ENCODE measurements at regions not wholly inside any gene's neighbourhood (a gene's known extent, or its start where the extent isn't known, plus 50 kb on each side); places are given as distances from the start of the nearest gene placed in this dataset.

DNA sequence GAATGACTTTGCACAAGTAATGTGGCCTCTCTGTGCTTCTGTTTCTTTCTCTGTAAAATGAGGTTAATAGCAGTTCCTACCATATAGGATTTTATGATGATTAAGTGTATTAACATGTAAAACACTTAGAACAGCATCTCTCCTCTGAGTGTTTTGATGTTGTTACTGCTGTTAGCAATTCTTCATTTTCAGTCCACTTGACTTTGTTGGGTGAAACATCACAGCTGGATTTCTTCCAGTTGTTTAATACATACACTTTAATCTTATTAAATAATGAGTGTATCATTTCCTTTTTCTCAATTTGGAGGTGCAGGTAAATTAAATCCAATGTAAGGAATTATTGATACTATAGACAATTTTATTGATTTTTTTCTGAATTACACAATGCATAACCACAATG, 113.6 kb downstream of the KDR start:
- Histone ChIP-seq H3K4me3 (ENCODE audit: insufficient read depth, low read length) (no peak overlapping the region), H3K79me2 (ENCODE audit: insufficient read depth, low read length) (no peaks in the 10 kb centered on the region), H4K20me1 (ENCODE audit: insufficient read depth, low read length) (no peaks in the 10 kb centered on the region), H3K4me2 (ENCODE audit: insufficient read depth, low read length) (no peak overlapping the region), H3K36me3 (ENCODE audit: insufficient read depth, low read length) (no peaks in the 10 kb centered on the region), H2AFZ (ENCODE audit: low read length) (no peak overlapping the region), H3K4me1 (ENCODE audit: insufficient read depth, low read length) (no peaks in the 10 kb centered on the region), H3K27me3 (ENCODE audit: insufficient read depth, low read length) (peaks cover 2% of the 10 kb centered on the region), H3K9me3 (ENCODE audit: low read depth, low read length) (no peaks in the 10 kb centered on the region), H3K27ac (ENCODE audit: low read depth, low read length) (no peak overlapping the region)
- TF ChIP-seq, protein P1, sequence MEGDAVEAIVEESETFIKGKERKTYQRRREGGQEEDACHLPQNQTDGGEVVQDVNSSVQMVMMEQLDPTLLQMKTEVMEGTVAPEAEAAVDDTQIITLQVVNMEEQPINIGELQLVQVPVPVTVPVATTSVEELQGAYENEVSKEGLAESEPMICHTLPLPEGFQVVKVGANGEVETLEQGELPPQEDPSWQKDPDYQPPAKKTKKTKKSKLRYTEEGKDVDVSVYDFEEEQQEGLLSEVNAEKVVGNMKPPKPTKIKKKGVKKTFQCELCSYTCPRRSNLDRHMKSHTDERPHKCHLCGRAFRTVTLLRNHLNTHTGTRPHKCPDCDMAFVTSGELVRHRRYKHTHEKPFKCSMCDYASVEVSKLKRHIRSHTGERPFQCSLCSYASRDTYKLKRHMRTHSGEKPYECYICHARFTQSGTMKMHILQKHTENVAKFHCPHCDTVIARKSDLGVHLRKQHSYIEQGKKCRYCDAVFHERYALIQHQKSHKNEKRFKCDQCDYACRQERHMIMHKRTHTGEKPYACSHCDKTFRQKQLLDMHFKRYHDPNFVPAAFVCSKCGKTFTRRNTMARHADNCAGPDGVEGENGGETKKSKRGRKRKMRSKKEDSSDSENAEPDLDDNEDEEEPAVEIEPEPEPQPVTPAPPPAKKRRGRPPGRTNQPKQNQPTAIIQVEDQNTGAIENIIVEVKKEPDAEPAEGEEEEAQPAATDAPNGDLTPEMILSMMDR (IDR thresholded peaks at IDR 0.05; ENCODE audit: extremely low read depth, low read depth, low read length), result no peak
- DNase-seq (ENCODE audit: insufficient read length, low spot score, missing footprints), result peak; percentile 43

DNA sequence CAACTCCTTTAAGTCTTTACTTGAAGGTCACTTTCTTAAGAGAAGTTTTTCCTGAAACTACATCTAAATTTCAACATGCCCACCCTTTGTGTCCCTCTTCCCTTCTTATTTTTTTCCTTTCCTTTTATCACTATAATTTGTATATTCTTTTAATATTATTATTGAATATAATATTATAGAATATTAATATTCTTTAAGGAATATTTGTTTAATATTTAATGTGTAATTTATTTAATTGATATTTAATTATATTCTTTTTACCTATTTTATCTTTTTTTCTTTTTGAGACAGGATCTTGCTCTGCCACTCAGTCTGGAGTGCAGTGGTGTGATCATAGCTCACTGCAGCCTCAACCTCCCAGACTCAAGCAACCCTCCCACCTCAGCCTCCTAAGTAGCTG, 114.8 kb downstream of the KDR start:
- TF ChIP-seq, protein P1 (IDR thresholded peaks at IDR 0.05; ENCODE audit: extremely low read depth, low read depth, low read length), result no peak
- H4K20me1 ChIP-seq (ENCODE audit: insufficient read depth, low read length), result no peaks in the 10 kb centered on the region
- no peaks in the 10 kb centered on the region for H3K9me3 ChIP-seq (ENCODE audit: low read depth, low read length)

DNA sequence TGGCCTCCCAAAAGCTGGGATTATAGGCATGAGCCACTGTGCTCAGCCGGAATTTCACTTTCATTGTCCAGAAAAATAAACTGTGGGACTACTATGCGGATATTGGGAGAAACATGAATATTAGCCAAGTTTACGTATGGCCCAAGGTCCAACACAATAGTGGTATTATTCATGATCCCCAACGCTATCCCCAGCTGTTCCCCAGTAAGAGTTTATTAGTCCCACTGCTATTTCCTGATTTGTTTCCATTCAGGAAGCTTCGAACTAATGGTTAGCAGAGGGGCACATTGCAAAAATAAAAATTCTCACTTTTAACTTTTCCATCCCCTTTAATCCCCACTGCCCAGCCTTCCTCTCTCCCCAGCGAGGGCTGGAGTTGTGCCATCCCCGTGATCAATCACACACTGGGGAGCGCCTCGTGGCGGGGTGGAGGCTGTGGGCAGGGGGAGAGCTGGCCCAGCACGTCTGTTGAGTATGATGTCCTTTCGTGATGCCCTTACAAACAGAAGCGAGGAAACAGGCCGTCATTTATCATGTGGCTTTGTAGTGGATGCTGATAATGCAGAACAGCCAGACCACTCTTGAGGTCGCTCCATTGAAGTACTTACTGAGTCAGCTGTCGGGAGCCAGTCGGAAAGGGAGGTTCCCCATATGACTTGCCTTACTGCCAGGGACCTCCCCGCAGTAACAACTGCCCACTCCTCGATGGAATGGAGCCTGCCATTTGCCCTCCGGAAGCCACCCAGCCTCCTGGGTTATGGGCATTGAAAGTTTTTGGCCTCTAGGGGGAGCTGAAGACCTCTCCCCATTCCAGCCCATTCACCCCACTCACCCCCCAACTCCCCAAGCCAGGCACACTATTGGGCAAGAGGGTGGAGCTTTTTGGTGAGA, 117.0 kb downstream of the KDR start:
- no peaks in the 10 kb centered on the region for H3K4me1 ChIP-seq (ENCODE audit: insufficient read depth, low read length)
- no peak overlapping the region for H2AFZ ChIP-seq (ENCODE audit: low read length)
- H3K9me3 ChIP-seq (ENCODE audit: low read depth, low read length), result no peaks in the 10 kb centered on the region
- H3K4me2 ChIP-seq (ENCODE audit: insufficient read depth, low read length), result no peak overlapping the region
- no peaks in the 10 kb centered on the region for H3K36me3 ChIP-seq (ENCODE audit: insufficient read depth, low read length)
- H3K27me3 ChIP-seq (ENCODE audit: insufficient read depth, low read length), result peaks cover 4% of the 10 kb centered on the region
- no peak overlapping the region for H3K4me3 ChIP-seq (ENCODE audit: insufficient read depth, low read length)
- H3K79me2 ChIP-seq (ENCODE audit: insufficient read depth, low read length), result no peaks in the 10 kb centered on the region
- H4K20me1 ChIP-seq (ENCODE audit: insufficient read depth, low read length), result no peaks in the 10 kb centered on the region
- no peak overlapping the region for H3K27ac ChIP-seq (ENCODE audit: low read depth, low read length)
- TF ChIP-seq, protein P1 (IDR thresholded peaks at IDR 0.05; ENCODE audit: extremely low read depth, low read depth, low read length), result peak; percentile 51
- no peak for DNase-seq (ENCODE audit: insufficient read length, low spot score, missing footprints)

More for the DNA sequence above, 114.8 kb downstream of the KDR start:
- H3K36me3 ChIP-seq (ENCODE audit: insufficient read depth, low read length), result no peaks in the 10 kb centered on the region
- H3K79me2 ChIP-seq (ENCODE audit: insufficient read depth, low read length), result no peaks in the 10 kb centered on the region
- peaks cover 2% of the 10 kb centered on the region for H3K27me3 ChIP-seq (ENCODE audit: insufficient read depth, low read length)
- H3K4me2 ChIP-seq (ENCODE audit: insufficient read depth, low read length), result no peak overlapping the region
- H3K4me1 ChIP-seq (ENCODE audit: insufficient read depth, low read length), result no peaks in the 10 kb centered on the region
- H2AFZ ChIP-seq (ENCODE audit: low read length), result no peak overlapping the region
- H3K4me3 ChIP-seq (ENCODE audit: insufficient read depth, low read length), result no peak overlapping the region
- H3K27ac ChIP-seq (ENCODE audit: low read depth, low read length), result no peak overlapping the region
- DNase-seq (ENCODE audit: insufficient read length, low spot score, missing footprints), result no peak

DNA sequence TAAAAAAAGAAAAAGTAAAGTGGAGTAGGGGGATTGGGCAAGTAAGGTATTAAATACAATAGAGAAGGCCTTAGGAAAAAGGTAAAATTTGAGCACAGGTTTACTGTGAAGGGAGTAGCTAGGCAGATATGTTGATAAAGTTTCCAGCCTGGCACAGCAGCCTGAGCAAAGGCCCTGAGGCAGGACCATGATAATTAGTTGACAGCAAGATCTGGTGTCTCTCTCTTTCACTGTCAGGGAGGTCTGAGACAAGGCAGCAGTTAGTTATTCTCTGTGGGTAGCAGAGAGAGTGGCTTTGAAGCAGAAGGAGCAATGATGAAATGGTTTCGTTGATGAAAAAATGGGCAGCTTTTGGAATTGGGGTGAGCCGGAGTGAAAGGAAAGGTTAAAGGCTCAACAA, 119.5 kb downstream of the KDR start:
- Histone ChIP-seq H3K27ac (ENCODE audit: low read depth, low read length) (no peak overlapping the region), H3K27me3 (ENCODE audit: insufficient read depth, low read length) (peaks cover 7% of the 10 kb centered on the region), H3K4me1 (ENCODE audit: insufficient read depth, low read length) (no peaks in the 10 kb centered on the region), H2AFZ (ENCODE audit: low read length) (no peak overlapping the region), H4K20me1 (ENCODE audit: insufficient read depth, low read length) (no peaks in the 10 kb centered on the region), H3K79me2 (ENCODE audit: insufficient read depth, low read length) (no peaks in the 10 kb centered on the region), H3K4me2 (ENCODE audit: insufficient read depth, low read length) (no peak overlapping the region), H3K36me3 (ENCODE audit: insufficient read depth, low read length) (no peaks in the 10 kb centered on the region), H3K4me3 (ENCODE audit: insufficient read depth, low read length) (no peak overlapping the region), H3K9me3 (ENCODE audit: low read depth, low read length) (no peaks in the 10 kb centered on the region)
- TF ChIP-seq, protein P1 (IDR thresholded peaks at IDR 0.05; ENCODE audit: extremely low read depth, low read depth, low read length), result no peak
- DNase-seq (ENCODE audit: insufficient read length, low spot score, missing footprints), result no peak

Data from osteoblast (primary cell).